ENCODE measurements at regions not wholly inside any gene's neighbourhood (a gene's known extent, or its start where the extent isn't known, plus 50 kb on each side); places are given as distances from the start of the nearest gene placed in this dataset.

GRCh38 chr5:77849308-77849900 lies 73.3 kb upstream of the TBCA start:
- no peak overlapping the region for H3K4me3 ChIP-seq (ENCODE audit: low read length)
- TF ChIP-seq ZNF274 (IDR thresholded peaks at IDR 0.05; ENCODE audit: low read depth, low read length) = no peak

DNA sequence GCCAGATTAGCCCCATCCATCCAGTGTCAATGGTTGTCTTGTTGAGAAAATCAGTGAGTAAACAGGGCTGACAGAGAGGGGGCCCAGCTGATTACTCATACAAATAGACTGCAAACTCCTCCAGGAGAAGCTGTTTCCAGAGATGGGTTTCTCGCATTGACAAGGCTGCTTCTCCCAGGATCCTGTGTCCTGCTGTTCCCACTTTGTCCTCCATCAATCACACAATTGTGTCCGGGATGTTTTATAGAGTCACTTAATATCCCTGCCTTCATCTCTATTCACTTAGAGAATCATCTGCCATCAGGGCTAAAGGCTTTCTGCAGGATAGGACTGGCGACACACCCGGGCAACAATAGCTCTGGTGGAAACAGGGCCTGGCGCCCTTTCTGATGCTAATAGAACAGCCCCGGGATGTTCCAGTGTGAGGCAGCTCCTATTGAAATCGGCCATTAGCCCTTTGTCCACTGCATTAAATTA lies 71.7 kb upstream of the TBCA start:
- no peak for TF ChIP-seq ZNF274 (IDR thresholded peaks at IDR 0.05; ENCODE audit: low read depth, low read length)
- no peak overlapping the region for H3K4me3 ChIP-seq (ENCODE audit: low read length)

DNA sequence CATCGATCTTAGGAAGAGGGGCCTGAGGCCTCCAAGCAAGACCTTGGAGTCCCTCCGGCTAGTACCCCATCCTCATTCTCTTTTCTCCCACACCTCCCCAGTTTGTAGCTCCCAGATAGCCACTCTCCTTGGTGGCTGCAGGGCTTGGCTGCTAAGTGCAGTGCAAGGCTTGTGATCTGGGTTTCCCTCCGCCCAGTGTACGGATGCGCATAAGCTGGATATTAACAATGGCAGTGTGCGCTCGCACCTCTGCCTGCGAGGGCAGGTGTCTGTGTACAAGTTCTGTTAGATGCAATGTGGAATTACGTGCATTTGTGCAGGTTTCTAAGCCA lies 71.0 kb upstream of the TBCA start:
- no peak for TF ChIP-seq ZNF274 (IDR thresholded peaks at IDR 0.05; ENCODE audit: low read depth, low read length)

DNA sequence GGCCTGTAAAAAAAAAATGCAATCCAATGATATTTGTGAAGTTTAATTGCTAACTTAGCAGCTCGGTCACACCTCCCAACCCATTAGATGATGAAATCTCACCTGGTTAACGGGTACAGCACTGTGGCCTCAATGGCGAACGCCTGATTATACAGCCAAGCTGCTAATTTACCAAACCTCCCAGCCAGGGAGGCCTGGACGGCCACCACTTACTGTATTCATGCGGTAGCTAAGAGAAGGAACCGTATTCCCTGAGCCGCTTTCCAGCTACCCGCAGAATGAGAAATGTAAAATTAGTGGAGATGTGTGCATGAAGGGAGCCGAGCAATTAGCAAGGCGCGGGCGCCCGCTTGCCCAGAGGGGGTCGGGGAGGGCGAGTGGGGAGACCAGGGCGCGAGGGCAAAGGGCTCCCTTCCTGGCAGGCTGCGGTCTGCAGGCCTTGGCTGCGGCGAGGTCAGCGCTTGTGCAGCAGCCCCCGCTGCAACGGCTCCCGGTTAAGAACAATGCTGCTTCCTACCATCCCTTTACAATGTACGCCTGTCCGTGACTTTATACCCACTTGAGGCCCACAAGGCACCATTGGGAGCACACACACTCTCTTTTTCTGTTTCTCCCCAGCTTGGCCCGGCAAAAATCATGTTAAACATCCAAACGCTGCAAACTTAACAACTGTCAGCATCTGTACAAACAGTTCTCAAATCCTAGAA lies 70.4 kb upstream of the TBCA start:
- H3K4me3 ChIP-seq (ENCODE audit: low read length) = no peak overlapping the region
- TF ChIP-seq ZNF274 (IDR thresholded peaks at IDR 0.05; ENCODE audit: low read depth, low read length) = no peak

More for the DNA sequence above, 71.0 kb upstream of the TBCA start:
- no peak overlapping the region for H3K4me3 ChIP-seq (ENCODE audit: low read length)

DNA sequence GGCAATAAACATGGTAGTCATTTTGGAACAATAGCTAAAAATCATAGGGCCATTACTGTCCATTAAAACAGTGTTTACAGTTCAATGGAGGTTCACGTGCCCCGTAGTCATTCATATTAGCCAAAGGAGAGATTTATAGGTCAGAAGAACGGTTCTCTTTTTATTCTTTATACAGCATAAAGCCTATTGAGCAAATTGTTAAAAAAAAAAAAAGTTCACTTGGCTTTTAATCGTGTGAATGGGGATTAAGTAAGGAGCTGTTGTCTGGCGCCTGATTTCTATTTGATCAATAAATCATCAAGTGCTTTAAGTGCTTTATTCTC lies 69.1 kb upstream of the TBCA start:
- no peak overlapping the region for H3K4me3 ChIP-seq (ENCODE audit: low read length)
- TF ChIP-seq ZNF274 (IDR thresholded peaks at IDR 0.05; ENCODE audit: low read depth, low read length) = no peak

DNA sequence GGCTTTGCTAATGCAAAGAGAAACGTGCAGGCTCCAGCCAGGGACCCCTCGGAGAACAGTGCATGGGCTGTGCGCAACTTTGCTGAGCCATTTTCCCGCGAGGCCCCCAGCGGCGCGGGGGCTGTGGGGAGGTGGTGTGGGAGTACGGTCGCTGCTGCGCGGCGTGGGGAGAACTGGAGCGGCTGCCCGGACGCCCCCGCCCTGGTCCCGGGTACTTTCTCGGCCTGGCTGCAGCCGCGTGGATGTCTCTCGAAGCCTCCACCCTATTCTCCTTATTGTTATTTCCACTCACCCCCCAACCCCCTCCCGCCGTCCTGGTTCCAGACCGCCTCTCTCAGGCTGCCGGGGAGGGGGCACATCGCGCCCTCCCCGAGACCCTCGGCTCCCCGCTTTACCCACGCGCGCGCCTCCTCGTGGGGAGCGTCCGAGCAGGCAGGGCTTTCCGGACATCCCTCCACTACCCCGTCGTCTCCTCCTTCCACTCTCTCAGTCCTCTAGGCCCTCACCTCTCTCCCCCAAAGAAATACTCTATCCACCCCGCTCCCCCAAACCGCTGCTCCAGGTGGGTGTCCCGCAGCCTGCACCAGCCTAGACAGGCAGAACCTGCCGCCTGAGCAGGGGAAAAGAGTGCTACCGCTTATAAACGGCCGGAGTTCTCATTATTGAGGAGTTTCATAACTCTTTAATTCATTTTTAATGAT lies 68.6 kb upstream of the TBCA start:
- H3K4me3 ChIP-seq (ENCODE audit: low read length) = peak overlapping the region; percentile 29; the same call in 1 of the 2 replicates
- no peak for TF ChIP-seq ZNF274 (IDR thresholded peaks at IDR 0.05; ENCODE audit: low read depth, low read length)

GRCh38 chr5:77844373-77844622 lies 68.2 kb upstream of the TBCA start:
- no peak for TF ChIP-seq ZNF274 (IDR thresholded peaks at IDR 0.05; ENCODE audit: low read depth, low read length)
- peak overlapping the region; percentile 29; the same call in 1 of the 2 replicates for H3K4me3 ChIP-seq (ENCODE audit: low read length)

GRCh38 chr5:77843570-77844372 lies 67.6 kb upstream of the TBCA start:
- peak overlapping the region; percentile 29; the same call in 1 of the 2 replicates for H3K4me3 ChIP-seq (ENCODE audit: low read length)
- TF ChIP-seq ZNF274 (IDR thresholded peaks at IDR 0.05; ENCODE audit: low read depth, low read length) = no peak

DNA sequence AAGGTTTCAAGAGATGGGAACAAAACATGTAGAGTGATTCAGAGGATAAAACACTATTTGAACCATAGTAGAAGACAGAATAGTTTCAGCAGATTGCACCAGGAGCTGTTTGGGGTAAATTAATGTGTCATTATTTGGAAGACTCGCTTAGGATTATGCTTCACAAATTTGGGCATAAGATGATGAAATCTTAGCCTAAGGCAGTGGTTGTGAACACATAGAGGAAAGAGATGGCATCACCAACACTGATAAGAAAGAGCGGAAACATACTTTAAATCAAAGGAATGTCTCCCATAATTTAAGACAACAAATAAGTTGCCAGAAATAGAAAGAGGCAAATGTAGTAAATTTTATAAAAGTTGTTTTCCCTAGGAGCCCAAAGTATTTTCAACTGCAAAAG lies 66.1 kb upstream of the TBCA start:
- no peak overlapping the region for H3K4me3 ChIP-seq (ENCODE audit: low read length)

GRCh38 chr5:77841616-77842015 lies 65.5 kb upstream of the TBCA start:
- TF ChIP-seq ZNF274 (IDR thresholded peaks at IDR 0.05; ENCODE audit: low read depth, low read length) = no peak
- no peak overlapping the region for H3K4me3 ChIP-seq (ENCODE audit: low read length)

More for the DNA sequence above, 66.1 kb upstream of the TBCA start:
- TF ChIP-seq ZNF274 (IDR thresholded peaks at IDR 0.05; ENCODE audit: low read depth, low read length) = no peak

GRCh38 chr5:77840930-77841329 lies 64.8 kb upstream of the TBCA start:
- H3K4me3 ChIP-seq (ENCODE audit: low read length) = no peak overlapping the region
- TF ChIP-seq ZNF274 (IDR thresholded peaks at IDR 0.05; ENCODE audit: low read depth, low read length) = no peak

DNA sequence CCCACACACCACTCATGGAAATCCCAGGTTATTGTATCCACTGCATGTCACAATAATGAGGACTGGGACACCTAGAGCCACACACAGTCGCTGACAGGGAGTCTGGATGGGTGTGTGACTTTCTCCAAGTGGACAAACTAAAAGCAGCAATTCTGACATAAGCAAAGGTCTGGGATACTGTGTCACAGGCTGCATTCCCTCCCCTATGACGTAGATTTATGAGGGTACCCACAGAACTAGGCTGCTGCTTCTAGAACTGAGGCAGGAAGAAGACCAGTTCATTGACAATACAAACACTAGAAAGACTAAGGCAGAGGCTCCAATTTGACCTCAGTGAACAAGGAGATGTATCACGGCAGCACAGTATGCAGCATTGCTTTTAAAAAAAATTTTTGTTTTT lies 63.6 kb upstream of the TBCA start:
- no peak for TF ChIP-seq ZNF274 (IDR thresholded peaks at IDR 0.05; ENCODE audit: low read depth, low read length)
- H3K4me3 ChIP-seq (ENCODE audit: low read length) = no peak overlapping the region

- no peak overlapping the region for H3K4me3 ChIP-seq (ENCODE audit: low read length)
- no peak for TF ChIP-seq ZNF274 (IDR thresholded peaks at IDR 0.05; ENCODE audit: low read depth, low read length)
Measured at GRCh38 chr5:77832938-77833337, 56.8 kb upstream of the TBCA start.

- H3K4me3 ChIP-seq (ENCODE audit: low read length) = no peak overlapping the region
- TF ChIP-seq ZNF274 (IDR thresholded peaks at IDR 0.05; ENCODE audit: low read depth, low read length) = no peak
Measured at GRCh38 chr5:77832166-77832770, 56.1 kb upstream of the TBCA start.

Data from GM08714 (cell line).